Cardiac fibroblast (primary cell): ENCODE measurements at regions not wholly inside any gene's neighbourhood (a gene's known extent, or its start where the extent isn't known, plus 50 kb on each side); places are given as distances from the start of the nearest gene placed in this dataset.
A peak's percentile ranks its signal among the peaks of the same experiment; 100 is the strongest.

Experiments
- DNase-seq, 2 donors: peaks; one replicate each; pipeline versions ENCODE4 v3.0.0 to v3.0.0-alpha.2; 2010; ENCODE audit warnings: low read depth in 2 of 2
- H3K4me3 ChIP-seq, 2 donors: replicated peaks in 1 of 2; 1 replicate in 1 of 2; 2 replicates in 1 of 2; pipeline ENCODE4 v1.5.1; 2011; ENCODE audit warnings: low read depth in 2 of 2, low read length in 2 of 2, mild to moderate bottlenecking in 2 of 2, moderate library complexity in 1 of 2
- CTCF ChIP-seq: IDR thresholded peaks from one replicate; pipeline ENCODE4 v1.5.1; 2011; ENCODE audit warnings: low read depth, mild to moderate bottlenecking, low read length, inconsistent platforms

- H3K4me3 ChIP-seq, result no peak overlapping the region
- TF ChIP-seq CTCF, result no peak
- DNase-seq, result no peak
Observed at GRCh38 chr2:139123795-139124194, 343.6 kb upstream of the NXPH2 start.

DNA sequence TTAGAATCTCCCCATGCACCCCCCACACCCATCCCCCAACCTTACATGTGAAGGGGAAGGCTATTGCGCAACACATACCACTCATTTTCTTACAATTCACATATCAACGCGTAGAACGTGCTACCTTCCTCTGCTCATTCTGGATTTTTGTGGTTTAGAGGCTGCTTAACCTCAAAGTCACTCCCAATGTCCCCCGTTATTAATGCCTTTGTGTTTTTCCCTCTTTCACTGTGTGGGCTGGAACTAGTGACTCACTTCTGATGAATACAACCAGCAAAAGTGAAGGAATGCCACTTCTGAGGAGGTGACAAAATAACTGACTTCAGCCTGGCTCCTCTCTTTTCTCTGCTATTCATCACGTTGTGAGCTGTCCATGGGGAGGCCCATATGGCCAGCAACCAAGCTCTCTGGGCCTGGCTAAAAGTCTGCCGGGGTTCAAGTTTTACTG lies 342.5 kb upstream of the NXPH2 start:
- H3K4me3 ChIP-seq, result no peak overlapping the region
- DNase-seq, result peak; percentile 27 to 69
- no peak for TF ChIP-seq CTCF

DNA sequence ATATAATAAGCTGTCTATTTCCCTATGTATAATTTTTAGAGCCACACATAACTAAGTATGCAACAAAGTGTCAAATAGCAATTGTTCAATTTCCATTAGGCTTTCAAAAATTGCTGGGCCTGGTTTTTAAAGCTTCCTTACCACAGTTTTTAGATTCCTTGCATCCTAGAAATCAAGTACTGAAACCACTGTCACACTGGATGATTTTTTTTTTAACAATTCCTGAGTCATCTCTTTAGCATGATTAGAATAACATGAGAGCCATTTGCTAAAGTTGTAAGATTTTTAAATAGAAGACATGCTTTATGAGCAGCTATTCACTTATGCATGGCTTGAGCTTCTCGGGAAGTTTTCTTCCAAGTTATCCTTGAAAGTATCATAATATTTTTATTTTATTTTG lies 319.5 kb upstream of the NXPH2 start:
- H3K4me3 ChIP-seq, result no peak overlapping the region
- TF ChIP-seq CTCF, result no peak
- DNase-seq, result no peak

- no peak for TF ChIP-seq CTCF
- DNase-seq, result no peak
- no peak overlapping the region for H3K4me3 ChIP-seq
Observed at GRCh38 chr2:139098961-139099360, 318.8 kb upstream of the NXPH2 start.

GRCh38 chr2:139083121-139083520 lies 302.9 kb upstream of the NXPH2 start:
- TF ChIP-seq CTCF, result no peak
- H3K4me3 ChIP-seq, result no peak overlapping the region
- no peak for DNase-seq

GRCh38 chr2:139080244-139080643 lies 300.1 kb upstream of the NXPH2 start:
- no peak for TF ChIP-seq CTCF

GRCh38 chr2:139079311-139079710 lies 299.1 kb upstream of the NXPH2 start:
- DNase-seq, result no peak
- TF ChIP-seq CTCF, result no peak
- no peak overlapping the region for H3K4me3 ChIP-seq

More at GRCh38 chr2:139080244-139080643, 300.1 kb upstream of the NXPH2 start:
- no peak for DNase-seq
- H3K4me3 ChIP-seq, result no peak overlapping the region
